GM18498 (cell line): ENCODE measurements at regions not wholly inside any gene's neighbourhood (a gene's known extent, or its start where the extent isn't known, plus 50 kb on each side); places are given as distances from the start of the nearest gene placed in this dataset.
"Not testable (repeated sequence)": the region's sequence is repeated elsewhere in the genome, so short reads cannot be mapped to it uniquely, and the experiment has no call there.

Experiments
- ATAC-seq: cut with Tn5 transposase; IDR thresholded peaks from one replicate; pipeline ENCODE4 v1.9.1; 2021; ENCODE audit warnings: mild to moderate bottlenecking, moderate library complexity; ENCODE audit not compliant: unreplicated experiment

GRCh38 chr6:2327591-2327990, 82.2 kb upstream of the GMDS start:
- no peak for ATAC-seq

DNA sequence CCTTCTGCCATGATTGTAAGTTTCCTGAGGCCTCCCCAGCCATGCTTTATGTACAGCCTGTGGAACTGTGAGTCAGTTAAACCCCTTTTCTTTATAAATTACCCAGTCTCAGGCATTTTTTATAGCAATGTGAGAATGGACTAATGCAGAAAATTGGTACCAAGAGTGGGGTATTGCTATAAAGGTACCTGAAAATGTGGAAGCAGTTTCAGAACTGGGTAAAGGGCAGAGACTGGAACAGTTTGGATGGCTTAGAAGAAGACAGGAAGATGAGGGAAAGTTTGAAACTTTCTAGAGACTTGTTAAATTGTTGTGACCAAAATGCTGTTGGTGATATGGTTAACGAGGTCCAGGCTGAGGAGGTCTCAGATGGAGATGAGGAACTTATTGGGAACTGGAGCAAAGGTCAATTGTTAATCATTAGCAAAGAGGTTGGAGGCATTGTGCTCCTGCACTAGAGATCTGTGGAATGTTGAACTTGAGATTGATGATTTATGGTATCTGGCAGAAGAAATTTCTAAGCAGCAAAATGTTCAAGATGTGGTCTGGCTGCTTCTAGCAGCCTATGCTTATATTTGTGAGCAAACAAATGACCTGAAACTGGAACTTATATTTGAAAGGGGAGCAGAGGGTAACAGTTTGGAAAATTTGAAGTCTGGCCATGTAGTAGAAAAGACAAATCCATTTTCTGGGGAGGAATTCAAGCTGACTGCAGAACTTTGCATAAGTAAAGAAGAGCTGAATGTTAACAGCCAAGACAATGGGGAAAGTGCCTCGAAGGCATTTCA, 79.0 kb upstream of the GMDS start:
- no peak for ATAC-seq

- ATAC-seq, result not testable (repeated sequence)
Measured at GRCh38 chr6:2317498-2317897, 72.1 kb upstream of the GMDS start.

DNA sequence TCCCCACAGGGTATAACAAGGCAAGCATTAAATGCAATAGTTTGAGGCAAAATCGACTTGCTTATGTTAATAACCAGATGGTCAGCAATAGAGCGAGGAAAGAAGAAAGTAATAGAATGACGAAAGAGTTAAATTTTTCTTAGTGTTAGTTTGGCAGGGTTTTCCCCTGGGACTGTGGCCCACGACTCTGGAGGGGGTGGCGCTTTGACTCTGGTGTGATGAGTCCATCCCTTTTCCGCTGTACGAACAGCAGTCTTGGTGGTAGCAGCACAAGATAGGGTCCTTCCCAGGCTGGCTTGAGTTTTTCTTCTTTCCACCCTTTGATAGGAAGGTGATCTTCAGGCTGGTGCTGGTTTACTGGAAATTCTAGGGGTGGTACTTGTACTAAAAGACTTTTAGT, 69.2 kb upstream of the GMDS start:
- no peak for ATAC-seq

- no peak for ATAC-seq
Measured at GRCh38 chr6:2310042-2310441, 64.6 kb upstream of the GMDS start.

GRCh38 chr6:2309122-2309521, 63.7 kb upstream of the GMDS start:
- ATAC-seq, result no peak

GRCh38 chr6:2307799-2308198, 62.4 kb upstream of the GMDS start:
- ATAC-seq, result no peak

- ATAC-seq, result no peak
Measured at GRCh38 chr6:2305951-2306350, 60.5 kb upstream of the GMDS start.

- not testable (repeated sequence) for ATAC-seq
Measured at GRCh38 chr6:2302482-2302881, 57.1 kb upstream of the GMDS start.

GRCh38 chr6:2296781-2297180, 51.4 kb upstream of the GMDS start:
- no peak for ATAC-seq
